Activated T-cell treated with anti-CD3 and anti-CD28 coated beads for 48 hours (primary cell): ENCODE measurements at regions not wholly inside any gene's neighbourhood (a gene's known extent, or its start where the extent isn't known, plus 50 kb on each side); places are given as distances from the start of the nearest gene placed in this dataset.

ENCODE experiments used
- DNase-seq: peaks from one replicate; pipeline ENCODE4 v3.0.0-alpha.2; 2020; ENCODE audit warnings: low read depth

- DNase-seq: no peak
Observed at GRCh38 chr5:68161156-68161555, 54.4 kb upstream of the PIK3R1 start.

- DNase-seq: no peak
Observed at GRCh38 chr5:68159224-68159951, 56.2 kb upstream of the PIK3R1 start.

- no peak for DNase-seq
Observed at GRCh38 chr5:68155940-68156339, 59.6 kb upstream of the PIK3R1 start.

- DNase-seq: no peak
Observed at GRCh38 chr5:68154119-68154857, 61.3 kb upstream of the PIK3R1 start.

GRCh38 chr5:68151812-68152211, 63.7 kb upstream of the PIK3R1 start:
- no peak for DNase-seq

GRCh38 chr5:68149189-68149588, 66.4 kb upstream of the PIK3R1 start:
- no peak for DNase-seq

GRCh38 chr5:68148096-68148495, 67.5 kb upstream of the PIK3R1 start:
- DNase-seq: no peak

GRCh38 chr5:68147659-68148058, 67.9 kb upstream of the PIK3R1 start:
- DNase-seq: no peak

GRCh38 chr5:68141494-68141893, 74.1 kb upstream of the PIK3R1 start:
- no peak for DNase-seq

GRCh38 chr5:68140763-68141162, 74.8 kb upstream of the PIK3R1 start:
- DNase-seq: no peak

- no peak for DNase-seq
Observed at GRCh38 chr5:68139611-68140441, 75.7 kb upstream of the PIK3R1 start.

GRCh38 chr5:68137511-68138140, 77.9 kb upstream of the PIK3R1 start:
- no peak for DNase-seq

GRCh38 chr5:68134669-68135313, 80.8 kb upstream of the PIK3R1 start:
- no peak for DNase-seq

GRCh38 chr5:68134033-68134668, 81.4 kb upstream of the PIK3R1 start:
- DNase-seq: no peak

GRCh38 chr5:68130253-68130652, 85.3 kb upstream of the PIK3R1 start:
- no peak for DNase-seq

- no peak for DNase-seq
Observed at GRCh38 chr5:68129364-68129763, 86.2 kb upstream of the PIK3R1 start.

GRCh38 chr5:68126886-68127285, 88.7 kb upstream of the PIK3R1 start:
- no peak for DNase-seq

- no peak for DNase-seq
Observed at GRCh38 chr5:68122439-68123328, 92.9 kb upstream of the PIK3R1 start.

GRCh38 chr5:68116868-68117411, 98.6 kb upstream of the PIK3R1 start:
- no peak for DNase-seq

- DNase-seq: no peak
Observed at GRCh38 chr5:68116408-68116807, 99.1 kb upstream of the PIK3R1 start.
